GM21576 (cell line): ENCODE measurements at regions not wholly inside any gene's neighbourhood (a gene's known extent, or its start where the extent isn't known, plus 50 kb on each side); places are given as distances from the start of the nearest gene placed in this dataset.

Source experiments
- ATAC-seq: cut with Tn5 transposase; IDR thresholded peaks from one replicate; pipeline ENCODE4 v1.9.1; 2021; ENCODE audit warnings: mild to moderate bottlenecking, moderate library complexity; ENCODE audit not compliant: unreplicated experiment

DNA sequence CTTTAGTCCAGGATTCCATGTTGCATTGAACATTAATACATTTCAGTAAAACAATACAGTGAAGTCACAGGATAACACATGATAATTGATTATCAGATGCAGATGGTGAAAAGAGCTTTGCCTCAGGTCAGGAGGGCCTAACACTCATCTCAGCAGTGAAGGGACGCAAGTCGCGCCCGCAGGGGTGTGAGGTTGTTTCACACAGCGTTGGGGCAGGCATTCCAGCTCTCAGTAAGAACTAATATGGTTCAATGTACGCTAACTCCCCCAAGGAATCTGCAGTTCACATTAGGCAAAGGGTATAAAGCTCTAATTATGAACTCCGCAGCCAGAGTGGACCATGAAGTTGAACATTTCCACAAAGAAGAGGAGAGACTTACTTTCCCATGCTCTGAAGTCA lies 53.1 kb upstream of the ATL2 start:
- ATAC-seq, result no peak

DNA sequence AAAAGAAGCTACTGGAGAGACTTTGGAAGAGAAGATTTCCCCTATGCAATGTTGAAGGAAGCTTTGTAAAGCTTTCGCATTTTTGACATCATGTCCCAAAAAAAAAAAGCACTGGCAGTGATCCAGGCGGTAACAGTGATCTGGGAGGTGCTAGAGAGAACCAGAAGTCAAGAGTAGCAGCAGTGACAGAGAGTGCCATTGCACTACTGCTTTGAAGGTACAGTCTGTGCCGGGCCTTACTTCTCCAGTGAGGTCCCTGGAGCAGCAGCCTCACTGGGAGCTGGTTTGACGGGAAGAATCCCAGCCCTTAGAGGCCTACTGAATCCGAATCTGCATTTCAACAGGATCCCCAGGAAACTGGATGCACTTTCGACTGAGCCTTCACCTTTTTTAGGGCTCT lies 50.9 kb upstream of the ATL2 start:
- no peak for ATAC-seq

DNA sequence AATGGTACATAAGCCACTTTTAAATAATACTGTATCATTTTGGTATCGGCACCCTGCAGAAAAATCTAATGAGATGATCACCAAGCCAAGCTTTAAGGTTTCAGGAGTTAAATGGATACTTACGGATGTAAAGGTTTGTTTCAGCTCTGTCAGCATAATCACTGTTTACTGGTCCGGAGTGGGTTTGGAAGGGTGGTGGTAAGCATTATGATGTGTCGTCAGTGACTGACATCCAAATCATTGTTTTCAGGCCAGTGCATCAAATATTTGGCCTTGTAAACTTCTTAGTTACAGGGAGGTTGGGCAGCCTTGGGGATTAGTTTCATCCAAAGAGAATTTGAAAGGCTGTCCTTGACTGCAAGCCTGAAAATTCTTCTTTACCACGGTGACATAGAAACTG lies 50.0 kb upstream of the ATL2 start:
- ATAC-seq, result no peak
